HUES64 (cell line): ENCODE measurements at regions not wholly inside any gene's neighbourhood (a gene's known extent, or its start where the extent isn't known, plus 50 kb on each side); places are given as distances from the start of the nearest gene placed in this dataset.

Experiments used
- H3K27ac ChIP-seq: 2 replicates; pipeline ENCODE4 v1.7.0; 2013; ENCODE audit warnings: low read depth, low read length, inconsistent platforms
- H3K27me3 ChIP-seq: 2 replicates; pipeline ENCODE4 v1.6.1; 2013; ENCODE audit warnings: mild to moderate bottlenecking, low read length; ENCODE audit not compliant: insufficient read depth
- H3K36me3 ChIP-seq: 2 replicates; pipeline ENCODE4 v1.6.1; 2013; ENCODE audit warnings: mild to moderate bottlenecking, low read length; ENCODE audit not compliant: insufficient read depth
- H3K4me1 ChIP-seq: 2 replicates; pipeline ENCODE4 v1.6.1; 2013; ENCODE audit warnings: mild to moderate bottlenecking, low read length, moderate library complexity; ENCODE audit not compliant: insufficient read depth
- H3K4me3 ChIP-seq: 2 replicates; pipeline ENCODE4 v1.5.1; 2013; ENCODE audit warnings: mild to moderate bottlenecking, low read length, moderate library complexity
- H3K9ac ChIP-seq: 2 replicates; pipeline ENCODE4 v1.6.1; 2013; ENCODE audit warnings: mild to moderate bottlenecking, low read depth, low read length
- H3K9me3 ChIP-seq: 2 replicates; pipeline ENCODE4 v1.6.1; 2013; ENCODE audit warnings: low read depth, low read length; ENCODE audit not compliant: insufficient read depth
- WGBS: fragments of 150-250, 120-280 bp; methylation state at CpG from one replicate; pipeline ENCODE4 v1.1.7; 2013; ENCODE audit warnings: missing lambda C conversion rate; 5-methylcytosine and 5-hydroxymethylcytosine counted together

DNA sequence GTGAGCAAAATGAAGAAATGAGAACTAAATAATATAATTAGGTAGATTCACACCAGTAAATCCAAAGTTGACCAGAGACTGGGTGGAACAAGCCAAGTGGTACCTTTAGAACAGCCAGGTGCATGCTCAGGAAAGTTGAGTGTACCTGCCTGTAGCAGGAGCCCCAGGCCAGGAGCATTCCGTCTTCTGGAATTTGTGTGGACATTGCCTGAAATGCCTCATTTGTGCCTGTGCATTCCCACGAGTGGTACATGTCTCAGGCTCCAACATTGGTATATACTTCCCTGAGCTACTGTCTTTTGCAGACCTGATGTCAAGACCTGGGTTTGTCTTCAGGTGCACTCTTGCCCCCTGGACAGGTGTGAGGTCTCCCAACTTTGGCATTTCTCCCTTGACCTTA is 187.6 kb upstream of the NECTIN1 start:
- H3K36me3 ChIP-seq = no peaks in the 10 kb centered on the region
- WGBS = 90% methylated on average over 2 of the region's 2 CpGs
- no peak overlapping the region for H3K4me3 ChIP-seq
- no peaks in the 10 kb centered on the region for H3K27me3 ChIP-seq
- no peaks in the 10 kb centered on the region for H3K4me1 ChIP-seq
- H3K9me3 ChIP-seq = no peaks in the 10 kb centered on the region
- H3K9ac ChIP-seq = no peak overlapping the region
- H3K27ac ChIP-seq = no peak overlapping the region

GRCh38 chr11:119912229-119912628 is 183.2 kb upstream of the NECTIN1 start:
- Histone ChIP-seq H3K9me3 (no peaks in the 10 kb centered on the region), H3K36me3 (no peaks in the 10 kb centered on the region), H3K27me3 (no peaks in the 10 kb centered on the region), H3K4me3 (no peak overlapping the region), H3K4me1 (peaks cover 10% of the 10 kb centered on the region), H3K27ac (no peak overlapping the region), H3K9ac (no peak overlapping the region)
- WGBS = 91% methylated on average over 6 of the region's 6 CpGs

DNA sequence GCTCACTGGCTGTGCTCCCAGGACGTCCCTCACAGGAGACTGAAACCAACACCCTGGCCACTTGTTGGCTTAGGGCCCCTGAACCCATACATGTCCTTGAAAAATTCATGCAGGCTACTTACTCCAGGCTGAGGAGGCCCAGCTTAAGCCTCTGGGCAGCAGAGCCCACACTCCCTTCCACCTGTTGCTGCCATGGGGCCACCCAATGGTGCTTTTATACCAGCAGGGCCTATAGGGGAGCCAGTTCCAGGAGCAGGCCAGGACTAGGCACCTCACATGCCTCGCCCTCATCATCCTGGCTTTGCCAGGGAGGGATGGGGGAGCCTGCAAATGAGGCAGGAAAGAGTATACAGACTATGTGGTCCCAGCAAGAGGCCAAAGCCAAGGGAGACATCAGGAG is 181.7 kb upstream of the NECTIN1 start:
- Histone ChIP-seq H3K27ac (no peak overlapping the region), H3K27me3 (no peaks in the 10 kb centered on the region), H3K9me3 (no peaks in the 10 kb centered on the region), H3K36me3 (no peaks in the 10 kb centered on the region), H3K4me1 (peaks cover 12% of the 10 kb centered on the region), H3K9ac (no peak overlapping the region), H3K4me3 (no peak overlapping the region)
- WGBS = 92% methylated on average over 2 of the region's 2 CpGs

DNA sequence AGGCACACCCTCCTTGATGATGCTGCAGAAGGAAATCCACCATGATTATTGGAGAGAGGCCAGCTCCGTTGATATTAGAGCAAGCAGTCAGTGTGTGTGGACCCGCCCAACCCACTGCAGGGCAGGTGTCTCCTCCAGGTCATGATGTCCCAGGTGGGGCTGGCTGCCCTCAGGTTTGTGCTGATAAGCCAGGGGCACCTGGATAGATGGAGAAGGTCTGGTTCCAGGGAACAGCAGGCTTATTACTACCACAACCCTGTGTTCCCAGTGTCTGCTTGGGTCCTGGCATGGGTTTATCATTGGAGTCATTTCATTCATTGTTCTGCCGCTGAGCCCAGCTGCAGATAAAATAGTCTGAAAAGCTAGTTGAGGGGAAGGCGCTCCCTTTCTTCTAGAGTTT is 181.1 kb upstream of the NECTIN1 start:
- no peak overlapping the region for H3K9ac ChIP-seq
- H3K9me3 ChIP-seq = no peaks in the 10 kb centered on the region
- WGBS = 93% methylated on average over 4 of the region's 4 CpGs
- H3K4me1 ChIP-seq = peaks cover 12% of the 10 kb centered on the region
- no peak overlapping the region for H3K4me3 ChIP-seq
- H3K36me3 ChIP-seq = no peaks in the 10 kb centered on the region
- H3K27ac ChIP-seq = no peak overlapping the region
- no peaks in the 10 kb centered on the region for H3K27me3 ChIP-seq

- H3K4me3 ChIP-seq = no peak overlapping the region
- WGBS = 93% methylated on average over 9 of the region's 9 CpGs
- H3K4me1 ChIP-seq = peaks cover 12% of the 10 kb centered on the region
Observed at GRCh38 chr11:119909495-119909894, 180.5 kb upstream of the NECTIN1 start.

DNA sequence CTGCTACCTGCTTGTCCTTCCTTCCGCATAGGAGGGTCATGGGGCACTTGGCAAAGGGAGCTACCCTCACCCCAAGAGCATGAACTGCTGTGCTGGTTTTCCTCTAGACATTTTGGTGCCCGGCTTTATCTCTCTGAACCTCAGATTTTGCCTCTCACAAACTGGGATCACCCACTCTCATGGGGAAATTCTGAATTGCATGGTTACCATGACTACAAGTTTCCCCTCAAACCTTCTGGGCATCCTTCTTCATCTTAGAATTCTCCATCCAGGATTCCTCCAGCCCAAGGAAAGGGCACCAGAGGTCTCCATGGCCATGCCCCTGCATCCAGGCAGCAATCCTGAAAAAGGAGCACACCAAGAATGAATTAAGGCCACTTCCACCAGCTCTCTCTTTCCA is 180.1 kb upstream of the NECTIN1 start:
- no peaks in the 10 kb centered on the region for H3K36me3 ChIP-seq
- H3K27ac ChIP-seq = no peak overlapping the region
- H3K9ac ChIP-seq = no peak overlapping the region
- no peaks in the 10 kb centered on the region for H3K27me3 ChIP-seq
- H3K9me3 ChIP-seq = no peaks in the 10 kb centered on the region
- peaks cover 12% of the 10 kb centered on the region for H3K4me1 ChIP-seq
- H3K4me3 ChIP-seq = no peak overlapping the region
- WGBS = 93% methylated on average over 1 of the region's 2 CpGs

More at GRCh38 chr11:119909495-119909894, 180.5 kb upstream of the NECTIN1 start:
- Histone ChIP-seq H3K27me3 (no peaks in the 10 kb centered on the region), H3K36me3 (no peaks in the 10 kb centered on the region), H3K27ac (no peak overlapping the region), H3K9ac (no peak overlapping the region), H3K9me3 (no peaks in the 10 kb centered on the region)

GRCh38 chr11:119908573-119908904 is 179.5 kb upstream of the NECTIN1 start:
- WGBS = 89% methylated on average over 6 of the region's 6 CpGs
- Histone ChIP-seq H3K9ac (no peak overlapping the region), H3K4me1 (peaks cover 12% of the 10 kb centered on the region)

DNA sequence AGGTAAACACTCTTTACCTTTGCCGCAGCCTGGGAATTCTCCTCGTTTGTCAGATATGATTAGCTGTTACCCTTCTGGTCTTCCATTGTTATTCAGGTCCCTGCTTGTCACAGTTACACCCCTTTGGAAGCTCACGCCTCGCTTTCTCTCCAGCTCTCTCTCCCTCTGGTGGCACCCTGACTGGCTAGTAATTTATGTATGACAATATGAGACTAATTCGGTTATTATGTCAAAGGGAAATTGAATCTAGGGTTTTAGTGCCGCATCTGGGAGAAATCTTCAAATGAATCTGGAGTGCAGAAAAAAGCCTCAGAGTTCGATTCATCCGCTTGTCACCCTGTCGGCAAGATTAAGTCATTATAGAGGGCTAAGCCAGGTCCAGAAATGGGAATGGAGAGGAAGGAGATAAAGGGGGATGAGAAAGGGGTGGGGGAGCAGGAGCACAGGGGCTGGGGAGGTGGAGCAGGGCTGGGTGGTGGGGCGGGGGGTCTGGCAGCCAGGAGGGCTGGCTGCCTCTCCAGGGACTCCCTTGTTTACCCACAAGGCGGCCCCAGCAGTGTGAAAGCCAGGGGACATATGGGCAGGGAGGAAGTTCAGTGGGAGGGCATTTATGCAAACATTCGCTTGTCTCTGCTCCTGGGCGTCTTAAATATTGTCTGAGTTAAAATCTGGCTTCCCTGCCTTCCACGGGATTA is 179.0 kb upstream of the NECTIN1 start:
- Histone ChIP-seq H3K4me3 (no peak overlapping the region), H3K9me3 (no peaks in the 10 kb centered on the region), H3K9ac (no peak overlapping the region), H3K27ac (no peak overlapping the region), H3K36me3 (no peaks in the 10 kb centered on the region), H3K4me1 (peaks cover 12% of the 10 kb centered on the region), H3K27me3 (no peaks in the 10 kb centered on the region)
- WGBS = 52% methylated on average over 14 of the region's 14 CpGs

More at GRCh38 chr11:119908573-119908904, 179.5 kb upstream of the NECTIN1 start:
- H3K9me3 ChIP-seq = no peaks in the 10 kb centered on the region
- H3K4me3 ChIP-seq = no peak overlapping the region
- no peaks in the 10 kb centered on the region for H3K36me3 ChIP-seq
- no peak overlapping the region for H3K27ac ChIP-seq
- H3K27me3 ChIP-seq = no peaks in the 10 kb centered on the region

DNA sequence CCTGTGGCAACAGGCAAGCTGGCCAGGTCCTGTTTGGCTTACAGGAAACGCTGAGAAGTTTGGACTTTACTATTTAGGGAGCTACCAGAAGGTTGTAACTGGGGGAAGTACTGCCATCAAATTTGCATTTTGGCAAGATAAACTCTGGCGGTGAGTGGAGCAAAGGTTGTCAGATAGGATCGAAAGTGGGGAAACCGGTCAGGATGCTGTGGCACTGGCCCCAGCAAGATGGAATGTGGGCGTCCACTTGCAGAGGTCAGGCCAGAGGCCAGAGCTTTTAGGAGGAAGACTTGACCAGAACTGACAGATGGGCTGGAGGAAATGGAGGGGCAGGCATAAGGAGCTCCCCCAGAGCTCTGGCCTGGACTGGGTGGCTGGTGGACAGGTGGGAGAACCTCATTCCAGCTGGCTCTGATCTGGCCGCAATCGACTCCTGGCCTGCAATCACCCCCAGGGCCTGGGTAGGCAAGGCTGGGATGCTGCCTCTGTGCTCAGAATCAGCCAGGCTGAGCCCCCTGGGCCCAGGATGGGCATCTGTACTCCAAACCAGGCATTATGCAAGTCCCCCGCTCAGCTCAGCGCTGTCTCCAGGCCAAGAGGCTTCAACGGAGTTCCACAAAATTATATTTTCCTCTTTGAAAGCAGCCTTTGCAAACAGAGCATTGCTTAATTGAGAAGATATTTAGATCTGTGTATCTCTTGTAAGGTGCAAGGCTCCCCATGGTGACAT is 178.3 kb upstream of the NECTIN1 start:
- no peaks in the 10 kb centered on the region for H3K36me3 ChIP-seq
- H3K9me3 ChIP-seq = no peaks in the 10 kb centered on the region
- H3K9ac ChIP-seq = no peak overlapping the region
- 79% methylated on average over 10 of the region's 10 CpGs for WGBS
- H3K27me3 ChIP-seq = no peaks in the 10 kb centered on the region
- H3K4me3 ChIP-seq = no peak overlapping the region
- H3K27ac ChIP-seq = no peak overlapping the region
- peaks cover 12% of the 10 kb centered on the region for H3K4me1 ChIP-seq

DNA sequence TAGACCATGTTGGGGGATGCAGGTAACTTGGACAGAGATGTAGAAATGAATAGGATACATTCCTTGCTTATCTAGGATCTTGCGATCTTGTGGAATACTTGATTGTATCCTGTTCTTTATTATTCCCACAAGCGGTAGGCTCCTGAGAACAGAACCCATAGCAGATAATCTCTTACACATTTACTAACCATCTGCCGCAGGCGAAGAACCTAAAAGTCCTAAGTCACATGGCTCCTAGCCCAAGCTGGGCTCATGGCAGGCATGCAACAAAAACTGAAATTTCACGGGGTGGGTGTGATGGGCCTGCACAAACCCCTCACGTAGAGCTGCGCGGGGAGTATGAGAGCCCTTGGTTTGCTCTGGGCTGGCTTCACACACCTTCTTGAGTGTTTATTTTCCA is 177.4 kb upstream of the NECTIN1 start:
- Histone ChIP-seq H3K4me3 (no peak overlapping the region), H3K4me1 (peaks cover 12% of the 10 kb centered on the region), H3K27ac (no peak overlapping the region), H3K27me3 (no peaks in the 10 kb centered on the region), H3K9ac (no peak overlapping the region), H3K9me3 (no peaks in the 10 kb centered on the region), H3K36me3 (no peaks in the 10 kb centered on the region)
- WGBS = 94% methylated on average over 8 of the region's 8 CpGs

GRCh38 chr11:119905162-119905561 is 176.2 kb upstream of the NECTIN1 start:
- H3K9ac ChIP-seq = no peak overlapping the region
- H3K36me3 ChIP-seq = no peaks in the 10 kb centered on the region
- H3K27ac ChIP-seq = no peak overlapping the region
- no peak overlapping the region for H3K4me3 ChIP-seq
- 95% methylated on average over 4 of the region's 4 CpGs for WGBS
- no peaks in the 10 kb centered on the region for H3K9me3 ChIP-seq
- no peaks in the 10 kb centered on the region for H3K27me3 ChIP-seq
- H3K4me1 ChIP-seq = peaks cover 12% of the 10 kb centered on the region
